ENCODE measurements at regions not wholly inside any gene's neighbourhood (a gene's known extent, or its start where the extent isn't known, plus 50 kb on each side); places are given as distances from the start of the nearest gene placed in this dataset.
"Not testable (repeated sequence)": the region's sequence is repeated elsewhere in the genome, so short reads cannot be mapped to it uniquely, and the experiment has no call there.

DNA sequence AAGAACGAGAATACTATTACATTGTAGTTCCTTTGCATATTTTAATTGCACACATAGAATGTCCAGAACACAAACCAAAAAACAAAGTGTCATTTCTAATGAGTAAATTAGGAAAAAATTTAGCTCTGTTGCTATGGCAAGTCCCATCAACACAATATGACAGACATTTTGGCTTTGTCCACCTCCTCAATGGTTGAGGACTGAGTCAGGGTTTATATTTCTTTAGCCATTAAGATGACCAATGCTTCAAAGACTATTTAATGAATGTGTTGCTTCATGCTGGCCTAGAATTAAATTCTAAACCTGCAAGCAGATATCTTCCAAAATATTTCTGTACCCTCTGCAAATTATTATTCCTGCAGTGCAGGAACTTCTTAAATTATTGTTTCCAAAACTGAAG is 719.2 kb downstream of the NTRK3 start:
- DNase-seq (ENCODE audit: low spot score), result no peak

- DNase-seq (ENCODE audit: low spot score), result not testable (repeated sequence)
Observed at GRCh38 chr15:87533637-87534036, 722.9 kb downstream of the NTRK3 start.

GRCh38 chr15:87528873-87529272 is 727.7 kb downstream of the NTRK3 start:
- DNase-seq (ENCODE audit: low spot score), result no peak

DNA sequence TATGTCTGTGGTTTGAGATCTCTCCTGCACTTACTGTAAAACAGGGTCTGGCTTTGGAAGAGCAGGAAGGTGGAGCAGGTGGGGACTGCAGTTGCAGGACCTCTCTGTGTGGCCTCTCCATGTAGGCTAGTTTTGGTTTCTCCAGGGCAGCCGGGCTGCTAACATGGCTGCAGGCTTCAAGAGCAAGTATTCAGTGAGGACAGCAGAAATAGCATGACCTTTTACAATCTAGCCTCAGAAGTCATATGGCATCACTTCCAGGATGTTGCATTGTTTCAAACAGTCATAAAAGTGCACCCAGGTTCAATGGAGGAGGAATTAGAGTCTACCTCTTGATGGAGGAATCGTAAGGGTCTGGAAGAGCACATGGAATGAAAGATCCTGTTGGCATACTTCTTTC is 728.7 kb downstream of the NTRK3 start:
- DNase-seq (ENCODE audit: low spot score), result no peak

- no peak for DNase-seq (ENCODE audit: low spot score)
Observed at GRCh38 chr15:87527416-87527815, 729.1 kb downstream of the NTRK3 start.

GRCh38 chr15:87523516-87523915 is 733.0 kb downstream of the NTRK3 start:
- no peak for DNase-seq (ENCODE audit: low spot score)

- DNase-seq (ENCODE audit: low spot score), result no peak
Observed at GRCh38 chr15:87522997-87523396, 733.5 kb downstream of the NTRK3 start.

DNA sequence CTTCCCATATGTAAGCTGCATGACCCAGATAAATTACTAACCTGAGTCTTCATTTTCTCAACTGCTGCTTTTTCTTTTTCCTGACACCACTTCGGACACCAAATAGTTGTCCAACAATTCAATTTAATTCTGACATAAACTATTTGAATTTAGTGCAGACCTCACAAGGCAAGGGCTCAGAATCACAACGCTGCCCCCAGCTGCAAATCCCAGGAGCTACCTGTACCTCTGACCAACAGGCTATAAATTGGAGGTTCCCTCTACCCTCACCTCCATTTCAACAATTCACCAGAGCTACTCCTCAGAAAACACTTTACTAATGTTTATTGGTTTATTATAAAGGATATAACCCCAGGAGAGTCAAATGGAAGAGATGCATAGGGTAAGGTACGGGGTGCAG is 737.6 kb downstream of the NTRK3 start:
- DNase-seq (ENCODE audit: low spot score), result no peak

DNA sequence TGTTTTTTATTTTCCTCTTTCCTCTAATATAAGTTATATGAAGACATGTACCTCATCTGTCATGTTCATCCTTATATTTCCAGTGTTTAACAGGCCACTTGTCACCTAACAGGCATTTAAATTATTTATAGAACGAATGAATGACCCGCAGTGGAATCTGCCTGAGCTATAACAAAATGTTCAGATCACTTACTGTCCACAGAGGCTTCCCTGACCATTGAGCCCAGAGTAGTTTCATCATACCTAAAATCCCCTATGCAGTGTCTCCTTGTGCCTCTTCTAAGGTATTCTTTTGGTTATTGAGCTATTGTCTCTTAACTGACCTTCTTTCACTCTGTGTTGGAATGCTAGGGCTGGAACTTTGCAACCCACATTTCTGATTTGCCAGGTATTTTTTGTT is 748.5 kb downstream of the NTRK3 start:
- DNase-seq (ENCODE audit: low spot score), result no peak

DNA sequence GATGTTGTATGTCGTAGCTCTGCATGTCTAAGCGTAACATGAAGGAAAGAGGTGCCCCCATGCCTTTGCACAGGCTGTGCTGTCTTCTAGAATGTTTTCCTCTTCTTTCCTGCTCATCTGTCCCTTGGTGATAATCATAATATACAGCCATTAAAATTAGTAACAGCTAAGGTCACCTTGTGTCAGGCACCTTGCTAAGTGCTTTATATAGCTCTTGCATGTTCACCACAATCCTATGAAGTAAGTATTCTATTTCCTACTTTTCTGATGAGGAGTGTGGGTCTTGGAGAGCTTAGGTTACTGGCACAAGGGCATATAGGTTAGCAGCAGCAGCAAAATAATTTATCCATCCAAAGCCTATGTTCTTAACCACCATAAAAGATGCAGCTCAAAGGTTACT is 754.4 kb downstream of the NTRK3 start:
- no peak for DNase-seq (ENCODE audit: low spot score)

GRCh38 chr15:87500240-87500639 is 756.3 kb downstream of the NTRK3 start:
- DNase-seq (ENCODE audit: low spot score), result no peak

DNA sequence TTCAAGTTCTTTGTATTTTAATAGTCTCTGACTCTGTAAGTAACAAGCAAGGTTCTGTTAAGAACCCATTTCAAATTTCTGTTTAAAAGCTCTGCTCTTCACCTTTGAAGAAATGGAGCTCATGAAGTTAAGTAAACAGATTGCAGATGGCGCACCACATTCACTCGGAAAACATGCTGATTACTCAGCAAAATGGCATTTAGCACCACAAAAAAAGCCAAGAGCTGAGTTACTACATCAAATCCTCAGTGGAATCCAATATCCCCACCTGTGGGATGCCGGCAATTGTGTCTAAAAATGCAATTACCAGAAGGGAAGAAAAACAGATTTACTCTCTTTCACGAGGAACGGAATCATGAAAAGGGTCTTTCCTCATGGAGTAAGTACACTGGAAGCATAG is 758.0 kb downstream of the NTRK3 start:
- no peak for DNase-seq (ENCODE audit: low spot score)

- no peak for DNase-seq (ENCODE audit: low spot score)
Observed at GRCh38 chr15:87496795-87497194, 759.7 kb downstream of the NTRK3 start.

DNA sequence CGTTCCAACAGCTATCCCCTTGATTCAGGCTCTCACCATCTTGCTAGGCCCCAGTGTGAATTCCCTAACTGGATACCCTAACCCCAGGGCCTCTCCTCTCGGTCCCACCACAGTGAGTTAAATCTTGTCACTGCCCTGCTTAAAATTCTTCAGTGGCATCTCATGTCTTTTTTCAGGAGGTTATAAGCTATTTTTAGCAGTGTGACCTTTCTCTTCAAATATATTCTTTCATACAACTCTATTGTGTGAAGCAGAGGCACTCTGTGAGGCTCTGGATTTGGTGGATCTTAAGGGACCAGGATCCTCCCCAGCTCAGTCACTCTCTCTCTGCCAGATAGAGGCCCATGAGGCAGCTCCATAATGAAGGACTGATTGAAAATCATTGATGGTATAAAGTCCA is 760.4 kb downstream of the NTRK3 start:
- DNase-seq (ENCODE audit: low spot score), result no peak

- DNase-seq (ENCODE audit: low spot score), result no peak
Observed at GRCh38 chr15:87493803-87494202, 762.7 kb downstream of the NTRK3 start.

DNA sequence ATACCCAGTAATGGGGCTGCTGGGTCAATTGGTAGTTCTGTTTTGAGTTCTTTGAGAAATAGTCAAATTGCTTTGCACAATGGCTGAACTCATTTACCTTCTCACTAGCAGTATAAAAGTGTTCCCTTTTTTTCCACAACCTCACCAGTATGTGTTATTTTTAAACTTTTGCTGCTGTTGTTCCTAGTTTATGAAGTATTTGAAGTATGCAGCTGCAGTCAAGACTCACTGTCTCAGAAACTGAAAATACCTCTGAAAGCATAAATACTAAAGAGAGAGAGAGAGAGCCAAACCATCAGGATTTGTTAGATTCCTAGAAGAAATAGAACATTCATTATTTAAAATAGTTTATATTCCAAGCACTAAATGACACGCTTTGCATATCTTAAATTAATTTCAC is 764.2 kb downstream of the NTRK3 start:
- DNase-seq (ENCODE audit: low spot score), result no peak

GRCh38 chr15:87490666-87491065 is 765.9 kb downstream of the NTRK3 start:
- DNase-seq (ENCODE audit: low spot score), result no peak

DNA sequence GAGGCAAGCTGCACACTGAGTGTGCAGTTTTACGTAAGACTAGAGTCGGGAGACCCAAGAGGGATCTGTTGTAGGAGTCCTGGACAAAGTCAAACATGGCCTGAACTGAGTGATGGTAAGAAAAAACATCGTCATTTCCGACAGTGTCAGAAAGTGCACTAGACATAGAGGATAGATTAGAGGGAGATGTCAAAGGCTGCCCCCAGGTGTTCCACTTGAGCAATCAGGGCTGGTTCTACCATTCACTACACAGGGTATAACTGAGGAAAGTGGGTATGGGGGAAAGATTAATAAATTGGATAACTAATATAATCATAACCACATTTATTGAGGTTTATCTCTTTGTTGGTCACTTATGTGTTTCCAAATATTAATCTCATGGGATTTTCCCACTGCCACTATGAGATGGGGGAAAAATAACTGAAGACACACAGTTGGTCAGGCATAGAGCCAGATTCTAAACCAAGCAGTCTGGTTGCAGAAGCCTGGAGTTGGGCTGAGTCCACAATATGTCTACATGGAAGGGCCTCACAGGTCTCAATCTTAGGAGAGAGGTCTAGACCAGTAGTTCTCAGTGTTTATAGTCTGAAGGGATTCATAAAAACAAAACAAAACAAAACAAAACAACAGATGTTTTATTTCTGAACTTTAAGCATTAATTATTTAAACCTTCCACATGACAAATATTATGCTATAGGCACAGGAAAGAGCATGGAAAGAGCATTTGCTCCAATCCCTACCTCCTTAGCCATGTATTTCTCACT is 766.5 kb downstream of the NTRK3 start:
- no peak for DNase-seq (ENCODE audit: low spot score)

GRCh38 chr15:87489456-87489855 is 767.1 kb downstream of the NTRK3 start:
- no peak for DNase-seq (ENCODE audit: low spot score)

DNA sequence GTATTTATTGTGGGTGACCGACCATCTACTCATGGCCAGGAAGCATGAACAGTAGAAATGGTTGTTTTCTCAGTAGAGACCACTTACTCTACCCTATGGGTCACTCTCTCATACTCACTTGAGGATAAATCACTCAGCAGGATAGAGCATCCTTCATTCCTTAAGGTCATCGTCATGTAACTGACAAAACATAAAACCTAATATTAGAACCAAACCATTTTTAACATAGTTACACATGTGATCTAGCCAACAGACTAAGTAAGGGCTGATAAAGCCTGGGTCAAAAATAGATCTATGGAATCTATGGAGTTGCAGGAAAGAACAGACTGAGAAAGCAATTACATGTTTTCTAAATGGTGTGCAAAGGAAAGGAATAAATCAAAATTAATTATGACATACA is 769.1 kb downstream of the NTRK3 start:
- DNase-seq (ENCODE audit: low spot score), result no peak

GRCh38 chr15:87483468-87483867 is 773.1 kb downstream of the NTRK3 start:
- DNase-seq (ENCODE audit: low spot score), result no peak

GRCh38 chr15:87481126-87481525 is 775.4 kb downstream of the NTRK3 start:
- no peak for DNase-seq (ENCODE audit: low spot score)

DNA sequence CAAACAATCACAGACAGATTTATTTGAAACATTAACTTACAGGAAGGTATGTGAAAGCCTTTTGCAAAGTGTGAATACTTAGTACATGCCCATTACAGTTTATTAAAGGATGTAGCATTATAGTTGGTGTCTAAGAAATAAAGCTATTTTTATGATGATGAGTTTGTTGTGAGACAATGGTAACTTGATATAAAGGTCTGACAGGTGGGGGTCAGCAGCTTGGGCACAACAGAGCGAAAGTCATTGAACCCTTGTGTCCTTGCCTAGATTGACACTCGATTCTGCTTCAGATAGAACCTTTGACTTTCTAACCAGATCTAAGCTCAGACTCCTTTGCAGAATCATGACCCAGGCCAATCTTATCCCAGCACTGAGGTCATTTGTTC is 777.9 kb downstream of the NTRK3 start:
- no peak for DNase-seq (ENCODE audit: low spot score)

Data from ecto neural progenitor cell (in vitro differentiated cells).